ENCODE measurements at regions not wholly inside any gene's neighbourhood (a gene's known extent, or its start where the extent isn't known, plus 50 kb on each side); places are given as distances from the start of the nearest gene placed in this dataset.

- H3K4me1 Mint-ChIP-seq: no peaks in the 10 kb centered on the region
- Histone ChIP-seq H3K4me1 (ENCODE audit: control insufficient read depth, insufficient read depth, low read length) (no peaks in the 10 kb centered on the region), H3K9me3 (ENCODE audit: control insufficient read depth, insufficient read depth, low read length) (no peaks in the 10 kb centered on the region), H3K36me3 (ENCODE audit: control insufficient read depth, insufficient read depth, low read length) (no peaks in the 10 kb centered on the region), H3K27me3 (ENCODE audit: control insufficient read depth, insufficient read depth, low read length) (no peaks in the 10 kb centered on the region), H3K27ac (ENCODE audit: low read length) (no peak overlapping the region), H3K4me3 (ENCODE audit: low read length) (no peak overlapping the region)
- H3K36me3 Mint-ChIP-seq: peaks cover 13% of the 10 kb centered on the region
- H3K4me3 Mint-ChIP-seq: no peak overlapping the region
- peaks cover 7 to 15% of the 10 kb centered on the region in 2 donors for H3K9me3 Mint-ChIP-seq
- H3K27me3 Mint-ChIP-seq (ENCODE audit: low read depth in 2 of 2): no peaks in the 10 kb centered on the region
- no peak for ATAC-seq
- no peak overlapping the region for H3K27ac Mint-ChIP-seq
- no peak for DNase-seq
- intact Hi-C loops (cut with micrococcal nuclease): no loop called here
- no CpG with 5 or more reads among the region's 1 CpG for WGBS (ENCODE audit: insufficient coverage)
- TF ChIP-seq CTCF (IDR thresholded peaks at IDR 0.05): no peak
These were observed 374.9 kb downstream of the SLC6A15 start for GRCh38 chr12:84537666-84538065.

GRCh38 chr12:84512751-84513150 lies 399.8 kb downstream of the SLC6A15 start:
- Mint-ChIP-seq H3K9me3 (peaks cover 9 to 20% of the 10 kb centered on the region in 2 donors), H3K4me1 (no peaks in the 10 kb centered on the region), H3K27ac (no peak overlapping the region), H3K36me3 (no peaks in the 10 kb centered on the region), H3K4me3 (no peak overlapping the region), H3K27me3 (ENCODE audit: low read depth in 2 of 2) (no peaks in the 10 kb centered on the region)
- Histone ChIP-seq H3K36me3 (ENCODE audit: control insufficient read depth, insufficient read depth, low read length) (no peaks in the 10 kb centered on the region), H3K27ac (ENCODE audit: low read length) (no peak overlapping the region), H3K27me3 (ENCODE audit: control insufficient read depth, insufficient read depth, low read length) (no peaks in the 10 kb centered on the region), H3K4me3 (ENCODE audit: low read length) (no peak overlapping the region), H3K9me3 (ENCODE audit: control insufficient read depth, insufficient read depth, low read length) (no peaks in the 10 kb centered on the region), H3K4me1 (ENCODE audit: control insufficient read depth, insufficient read depth, low read length) (no peaks in the 10 kb centered on the region)
- no peak for TF ChIP-seq CTCF (IDR thresholded peaks at IDR 0.05)
- ATAC-seq: no peak
- DNase-seq: no peak
- WGBS (ENCODE audit: insufficient coverage): 92% methylated on average over 1 of the region's 2 CpGs
- intact Hi-C loops (cut with micrococcal nuclease): no loop called here

GRCh38 chr12:84508851-84509260 lies 403.7 kb downstream of the SLC6A15 start:
- 24% methylated on average over 2 of the region's 2 CpGs for WGBS (ENCODE audit: insufficient coverage)
- H3K9me3 Mint-ChIP-seq: peaks cover 10 to 18% of the 10 kb centered on the region in 2 donors
- H3K9me3 ChIP-seq (ENCODE audit: control insufficient read depth, insufficient read depth, low read length): no peaks in the 10 kb centered on the region
- DNase-seq (no peak), ATAC-seq (no peak)
- no peaks in the 10 kb centered on the region for H3K27me3 Mint-ChIP-seq (ENCODE audit: low read depth in 2 of 2)
- no peak for TF ChIP-seq CTCF (IDR thresholded peaks at IDR 0.05)
- no peak overlapping the region for H3K27ac ChIP-seq (ENCODE audit: low read length)
- no peaks in the 10 kb centered on the region for H3K27me3 ChIP-seq (ENCODE audit: control insufficient read depth, insufficient read depth, low read length)
- H3K36me3 ChIP-seq (ENCODE audit: control insufficient read depth, insufficient read depth, low read length): no peaks in the 10 kb centered on the region
- no peaks in the 10 kb centered on the region for H3K4me1 ChIP-seq (ENCODE audit: control insufficient read depth, insufficient read depth, low read length)
- H3K4me3 Mint-ChIP-seq: no peak overlapping the region
- no peaks in the 10 kb centered on the region for H3K4me1 Mint-ChIP-seq
- no peak overlapping the region for H3K27ac Mint-ChIP-seq
- H3K36me3 Mint-ChIP-seq: no peaks in the 10 kb centered on the region
- intact Hi-C loops (cut with micrococcal nuclease): no loop called here
- H3K4me3 ChIP-seq (ENCODE audit: low read length): no peak overlapping the region

All from natural killer cell (primary cell).